ENCODE measurements at regions not wholly inside any gene's neighbourhood (a gene's known extent, or its start where the extent isn't known, plus 50 kb on each side); places are given as distances from the start of the nearest gene placed in this dataset.
"Not testable (repeated sequence)": the region's sequence is repeated elsewhere in the genome, so short reads cannot be mapped to it uniquely, and the experiment has no call there.

DNA sequence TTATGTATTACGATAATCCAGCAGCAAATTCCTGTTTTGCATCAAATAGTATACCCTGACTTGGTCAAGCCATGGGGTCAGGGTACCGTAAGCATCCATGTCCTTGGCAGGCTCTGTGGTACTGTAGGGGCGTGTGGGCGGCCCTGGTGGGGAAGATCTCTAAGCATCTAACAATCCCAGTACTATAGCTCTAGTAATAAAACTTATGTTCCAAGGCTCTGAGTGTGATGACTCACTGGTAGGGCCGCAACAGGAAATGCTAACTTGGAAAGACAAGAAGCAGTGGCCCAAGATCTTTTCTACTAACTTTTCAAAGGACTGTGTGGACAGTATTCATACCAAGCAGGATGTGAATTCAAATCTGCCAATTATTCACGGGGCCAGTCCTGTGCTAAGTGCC is 63.8 kb downstream of the CLEC18A start:
- H3K4me3 ChIP-seq (ENCODE audit: low read depth, poor library complexity, severe bottlenecking); DNase-seq (ENCODE audit: low spot score in 2 of 2); intact Hi-C loops (cut with DNase I; ENCODE audit: low total_unique reads): not testable (repeated sequence)
- WGBS, 2 donors, result 86 to 89% methylated on average over 6 of the region's 6 CpGs

GRCh38 chr16:70016751-70017150 is 65.6 kb downstream of the CLEC18A start:
- H3K4me3 ChIP-seq (ENCODE audit: low read depth, poor library complexity, severe bottlenecking); intact Hi-C loops (cut with DNase I; ENCODE audit: low total_unique reads); DNase-seq (ENCODE audit: low spot score in 2 of 2): not testable (repeated sequence)
- WGBS, 2 donors, result 66 to 77% methylated on average over 5 of the region's 5 CpGs

GRCh38 chr16:70018254-70018653 is 67.1 kb downstream of the CLEC18A start:
- H3K4me3 ChIP-seq (ENCODE audit: low read depth, poor library complexity, severe bottlenecking), result no peak overlapping the region
- DNase-seq (ENCODE audit: low spot score in 2 of 2), result no peak
- 41 to 45% methylated on average over 6 of the region's 6 CpGs for WGBS, 2 donors
- TF ChIP-seq, protein P1, sequence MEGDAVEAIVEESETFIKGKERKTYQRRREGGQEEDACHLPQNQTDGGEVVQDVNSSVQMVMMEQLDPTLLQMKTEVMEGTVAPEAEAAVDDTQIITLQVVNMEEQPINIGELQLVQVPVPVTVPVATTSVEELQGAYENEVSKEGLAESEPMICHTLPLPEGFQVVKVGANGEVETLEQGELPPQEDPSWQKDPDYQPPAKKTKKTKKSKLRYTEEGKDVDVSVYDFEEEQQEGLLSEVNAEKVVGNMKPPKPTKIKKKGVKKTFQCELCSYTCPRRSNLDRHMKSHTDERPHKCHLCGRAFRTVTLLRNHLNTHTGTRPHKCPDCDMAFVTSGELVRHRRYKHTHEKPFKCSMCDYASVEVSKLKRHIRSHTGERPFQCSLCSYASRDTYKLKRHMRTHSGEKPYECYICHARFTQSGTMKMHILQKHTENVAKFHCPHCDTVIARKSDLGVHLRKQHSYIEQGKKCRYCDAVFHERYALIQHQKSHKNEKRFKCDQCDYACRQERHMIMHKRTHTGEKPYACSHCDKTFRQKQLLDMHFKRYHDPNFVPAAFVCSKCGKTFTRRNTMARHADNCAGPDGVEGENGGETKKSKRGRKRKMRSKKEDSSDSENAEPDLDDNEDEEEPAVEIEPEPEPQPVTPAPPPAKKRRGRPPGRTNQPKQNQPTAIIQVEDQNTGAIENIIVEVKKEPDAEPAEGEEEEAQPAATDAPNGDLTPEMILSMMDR (IDR thresholded peaks at IDR 0.05), result no peak
- no peak for TF ChIP-seq POLR2A (IDR thresholded peaks at IDR 0.05)
- intact Hi-C loops (cut with DNase I; ENCODE audit: low total_unique reads), result no loop called here

GRCh38 chr16:70023207-70023606 is 72.1 kb downstream of the CLEC18A start:
- WGBS, 2 donors, result 57 to 74% methylated on average over 5 of the region's 5 CpGs
- DNase-seq (ENCODE audit: low spot score in 2 of 2); H3K4me3 ChIP-seq (ENCODE audit: low read depth, poor library complexity, severe bottlenecking); intact Hi-C loops (cut with DNase I; ENCODE audit: low total_unique reads): not testable (repeated sequence)

DNA sequence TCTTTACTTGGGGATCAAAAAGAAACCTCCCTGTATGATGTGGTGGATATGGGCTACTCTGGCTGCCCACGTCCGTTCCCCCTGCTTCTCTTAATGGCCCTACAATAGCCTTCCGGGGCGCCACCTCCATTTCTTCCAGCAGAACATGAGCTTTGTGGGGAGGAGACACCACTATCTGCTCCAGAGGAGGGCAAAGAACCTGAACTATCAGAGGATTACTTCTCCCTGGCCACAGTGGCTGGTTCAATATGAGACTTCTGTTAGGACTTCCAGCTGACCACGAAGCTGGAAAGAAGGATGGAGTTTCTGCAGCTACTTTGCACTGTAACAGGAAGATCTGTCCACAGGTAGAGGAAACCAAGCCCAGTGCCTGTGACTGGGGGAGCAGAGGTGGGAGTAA is 72.8 kb downstream of the CLEC18A start:
- WGBS, 2 donors, result 86 to 94% methylated on average over 5 of the region's 5 CpGs
- H3K4me3 ChIP-seq (ENCODE audit: low read depth, poor library complexity, severe bottlenecking); DNase-seq (ENCODE audit: low spot score in 2 of 2); intact Hi-C loops (cut with DNase I; ENCODE audit: low total_unique reads): not testable (repeated sequence)

DNA sequence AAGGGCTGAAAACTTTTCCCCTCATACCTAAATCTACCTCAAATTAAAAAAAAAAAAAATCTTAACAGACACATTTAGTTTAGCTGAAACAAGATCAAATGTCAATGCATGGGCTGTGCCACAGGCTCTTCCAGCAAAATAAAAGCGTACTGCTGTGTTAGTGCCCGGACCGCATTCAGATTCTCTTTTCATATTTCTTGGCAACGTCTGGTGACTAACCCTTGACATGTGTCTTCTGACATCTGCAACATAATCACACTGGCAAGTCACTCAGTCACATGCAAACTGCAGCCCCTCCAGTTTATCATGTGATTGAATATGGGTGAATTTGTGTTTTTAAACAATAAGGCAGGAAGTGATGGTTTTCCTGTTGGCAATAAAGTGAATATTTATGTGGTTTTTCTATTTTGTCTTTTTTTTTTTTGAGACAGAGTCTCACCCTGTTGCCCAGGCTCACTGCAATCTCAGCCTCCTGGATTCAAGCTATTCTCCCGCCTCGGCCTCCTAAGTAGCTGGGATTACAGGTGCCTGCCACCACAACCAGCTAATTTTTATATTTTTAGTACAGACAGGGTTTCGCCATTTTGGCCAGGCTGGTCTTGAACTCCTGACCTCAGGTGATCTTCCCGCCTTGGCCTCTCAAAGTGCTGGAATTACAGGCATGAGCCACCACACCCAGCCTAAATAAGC is 75.2 kb downstream of the CLEC18A start:
- WGBS, 2 donors, result 65 to 66% methylated on average over 8 of the region's 8 CpGs
- DNase-seq (ENCODE audit: low spot score in 2 of 2), result peak in 1 of 2 donors; percentile 34
- intact Hi-C loops (cut with DNase I; ENCODE audit: low total_unique reads); H3K4me3 ChIP-seq (ENCODE audit: low read depth, poor library complexity, severe bottlenecking): not testable (repeated sequence)

DNA sequence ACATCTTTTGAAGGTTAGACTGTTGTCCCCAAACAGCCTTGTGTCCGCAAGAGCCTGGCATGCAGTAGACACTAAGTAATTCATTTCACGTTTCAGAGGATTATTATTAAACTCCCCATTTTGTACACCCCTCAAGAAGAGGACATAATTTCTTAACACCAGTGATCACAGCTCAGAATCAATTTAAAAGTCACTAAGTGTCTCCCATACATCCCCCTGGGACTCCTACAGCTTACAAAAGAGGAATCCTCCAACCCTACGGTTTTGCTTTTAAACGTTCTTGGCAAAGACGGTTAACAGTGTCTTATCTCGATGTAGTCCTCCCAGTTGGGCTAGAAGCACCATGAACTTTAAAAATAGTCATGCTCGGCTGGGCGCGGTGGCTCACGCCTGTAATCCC is 81.2 kb upstream of the PDPR start:
- intact Hi-C loops (cut with DNase I; ENCODE audit: low total_unique reads), result loop anchor here (10.0 kb wide), 1 partner anchor 198 kb away; no protein-coding TSS in a partner anchor
- DNase-seq (ENCODE audit: low spot score in 2 of 2); H3K4me3 ChIP-seq (ENCODE audit: low read depth, poor library complexity, severe bottlenecking): not testable (repeated sequence)
- 90 to 92% methylated on average over 10 of the region's 10 CpGs for WGBS, 2 donors

DNA sequence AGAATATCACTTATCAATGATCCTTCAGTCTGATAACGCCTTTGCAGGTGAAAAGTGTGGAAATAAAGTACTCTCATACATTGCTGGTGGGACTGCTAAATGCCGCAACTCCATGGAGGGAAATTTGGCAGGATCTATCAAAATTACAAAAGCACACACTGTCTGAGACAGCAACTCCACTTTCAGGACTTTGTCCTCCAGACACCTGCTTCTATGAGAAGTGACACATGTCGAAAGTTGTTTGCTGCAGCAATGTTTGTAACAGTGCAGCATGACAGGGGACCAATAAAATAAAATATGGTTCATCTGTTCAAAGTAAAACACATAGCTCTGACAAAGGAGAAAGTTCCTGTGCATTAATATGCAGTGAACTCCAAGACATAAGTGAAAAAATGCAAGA is 76.2 kb upstream of the PDPR start:
- DNase-seq (ENCODE audit: low spot score in 2 of 2); H3K4me3 ChIP-seq (ENCODE audit: low read depth, poor library complexity, severe bottlenecking): not testable (repeated sequence)
- 100% methylated on average over 1 of the region's 3 CpGs for WGBS, 2 donors
- intact Hi-C loops (cut with DNase I; ENCODE audit: low total_unique reads), result loop anchor here (10.0 kb wide), 1 partner anchor 203 kb away; no protein-coding TSS in a partner anchor

DNA sequence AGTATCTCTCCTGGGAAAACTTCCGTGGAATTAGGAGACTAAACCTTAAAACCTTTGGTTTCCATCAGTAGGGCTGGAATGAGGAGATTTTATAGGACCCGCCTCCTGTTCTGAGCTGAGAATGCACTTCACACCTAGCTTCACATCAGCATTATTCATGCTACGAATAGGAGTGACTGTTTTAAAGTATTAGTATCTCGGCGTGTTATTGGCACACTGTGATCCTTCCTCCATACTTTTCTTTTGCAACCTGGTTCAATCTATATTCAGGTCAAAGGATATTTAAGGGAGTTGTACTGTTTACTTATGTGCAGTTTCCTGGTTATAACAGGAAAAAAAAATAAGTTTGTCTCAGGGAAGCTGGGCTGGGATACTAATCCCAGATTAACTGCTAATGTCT is 73.6 kb upstream of the PDPR start:
- intact Hi-C loops (cut with DNase I; ENCODE audit: low total_unique reads), result not testable (repeated sequence)
- WGBS, 2 donors, result 88 to 95% methylated on average over 5 of the region's 5 CpGs

DNA sequence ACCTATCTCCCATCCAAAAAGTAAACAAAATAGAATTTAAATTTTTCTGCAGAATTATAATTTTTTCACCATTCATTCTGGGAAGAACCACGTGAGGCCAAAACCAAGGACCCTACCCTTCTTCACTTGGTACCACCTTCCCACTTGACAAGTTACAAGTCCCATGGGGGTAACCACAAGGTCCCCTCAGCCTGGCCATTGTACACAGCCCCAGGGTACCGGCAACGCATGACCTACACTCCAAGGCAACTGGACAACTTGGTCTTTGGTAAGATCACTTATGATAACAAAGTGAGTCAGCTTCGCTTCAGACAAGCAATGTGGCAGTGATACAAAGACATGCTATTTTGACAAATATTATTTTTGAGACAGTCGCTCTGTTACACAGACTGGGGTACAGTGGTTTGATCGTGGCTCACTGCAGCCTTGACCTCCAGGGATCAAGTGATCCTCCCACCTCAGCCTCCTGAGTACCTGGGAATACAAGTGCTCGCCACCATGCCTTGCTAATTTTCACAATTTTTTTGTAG is 70.5 kb upstream of the PDPR start:
- WGBS, 2 donors, result 92% methylated on average over 7 of the region's 7 CpGs
- intact Hi-C loops (cut with DNase I; ENCODE audit: low total_unique reads); DNase-seq (ENCODE audit: low spot score in 2 of 2); H3K4me3 ChIP-seq (ENCODE audit: low read depth, poor library complexity, severe bottlenecking): not testable (repeated sequence)

More for the DNA sequence above, 73.6 kb upstream of the PDPR start:
- not testable (repeated sequence) for H3K4me3 ChIP-seq (ENCODE audit: low read depth, poor library complexity, severe bottlenecking); DNase-seq (ENCODE audit: low spot score in 2 of 2)

DNA sequence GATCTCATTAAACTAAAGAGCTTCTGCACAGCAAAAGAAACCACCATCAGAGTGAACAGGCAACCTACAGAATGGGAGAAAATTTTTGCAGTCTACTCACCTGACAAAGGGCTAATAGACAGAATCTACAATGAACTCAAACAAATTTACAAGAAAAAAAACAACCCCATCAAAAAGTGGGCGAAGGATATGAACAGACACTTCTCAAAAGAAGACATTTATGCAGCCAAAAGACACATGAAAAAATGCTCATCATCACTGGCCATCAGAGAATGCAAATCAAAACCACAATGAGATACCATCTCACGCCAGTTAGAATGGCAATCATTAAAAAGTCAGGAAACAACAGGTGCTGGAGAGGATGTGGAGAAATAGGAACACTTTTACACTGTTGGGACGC is 67.6 kb upstream of the PDPR start:
- intact Hi-C loops (cut with DNase I; ENCODE audit: low total_unique reads); DNase-seq (ENCODE audit: low spot score in 2 of 2); H3K4me3 ChIP-seq (ENCODE audit: low read depth, poor library complexity, severe bottlenecking): not testable (repeated sequence)
- WGBS, 2 donors, result 62 to 90% methylated on average over 2 to 3 of the region's 3 CpGs

DNA sequence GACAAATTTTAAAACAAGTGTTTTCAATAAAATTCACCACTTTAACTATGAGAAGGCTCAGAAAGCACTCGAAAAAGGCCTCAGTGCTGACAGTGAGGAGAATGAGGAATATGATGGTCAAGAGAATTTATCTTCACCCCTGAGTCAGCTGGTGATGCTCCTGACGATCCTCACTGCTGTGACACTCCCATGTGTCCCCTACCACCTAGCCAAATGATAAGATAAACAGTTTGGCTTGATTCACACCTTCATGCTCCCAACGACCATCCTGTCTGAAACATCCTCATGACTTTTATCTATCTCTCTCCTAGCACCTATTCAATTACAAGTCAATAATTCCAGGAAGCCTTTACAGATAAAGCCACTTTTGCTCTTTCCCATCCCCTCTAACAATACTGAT is 66.0 kb upstream of the PDPR start:
- DNase-seq (ENCODE audit: low spot score in 2 of 2); intact Hi-C loops (cut with DNase I; ENCODE audit: low total_unique reads); H3K4me3 ChIP-seq (ENCODE audit: low read depth, poor library complexity, severe bottlenecking): not testable (repeated sequence)
- 69 to 70% methylated on average over 3 of the region's 3 CpGs for WGBS, 2 donors

DNA sequence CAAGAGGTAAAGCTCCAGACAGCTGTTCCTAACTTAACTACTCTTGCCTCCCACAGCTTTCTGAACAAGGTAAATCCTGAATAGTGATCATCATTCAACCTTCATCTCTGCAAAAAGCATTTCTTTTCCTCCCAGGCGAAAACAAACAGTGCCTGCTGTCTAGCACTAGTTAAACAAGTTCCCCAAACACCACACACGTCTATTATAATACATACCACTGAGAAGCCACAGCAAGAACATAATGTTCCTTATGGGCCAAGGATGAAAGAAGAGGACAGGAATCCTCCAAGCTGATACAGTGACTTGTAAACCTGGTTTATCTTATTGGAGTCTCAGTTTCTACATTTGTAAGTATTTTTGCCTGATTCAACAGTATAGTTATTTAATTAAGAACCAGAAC is 56.1 kb upstream of the PDPR start:
- H3K4me3 ChIP-seq (ENCODE audit: low read depth, poor library complexity, severe bottlenecking); intact Hi-C loops (cut with DNase I; ENCODE audit: low total_unique reads); DNase-seq (ENCODE audit: low spot score in 2 of 2): not testable (repeated sequence)
- WGBS, 2 donors, result 17% methylated on average over 1 of the region's 2 CpGs; no CpG with 5 or more reads in 1 of the 2 donors

- intact Hi-C loops (cut with DNase I; ENCODE audit: low total_unique reads); H3K4me3 ChIP-seq (ENCODE audit: low read depth, poor library complexity, severe bottlenecking); DNase-seq (ENCODE audit: low spot score in 2 of 2): not testable (repeated sequence)
- WGBS, 2 donors, result 90 to 96% methylated on average over 3 of the region's 3 CpGs
Observed at GRCh38 chr16:70059429-70059828, 54.7 kb upstream of the PDPR start.
